ENCODE measurements at regions not wholly inside any gene's neighbourhood (a gene's known extent, or its start where the extent isn't known, plus 50 kb on each side); places are given as distances from the start of the nearest gene placed in this dataset.

GRCh38 chr11:10374386-10374785 lies 69.5 kb downstream of the ADM start:
- no peak overlapping the region for H2BK5ac ChIP-seq (ENCODE audit: low read depth, low read length)
- H3K79me2 ChIP-seq (ENCODE audit: control insufficient read depth in 1 of 2, insufficient read depth in 2 of 2, low read length in 2 of 2): no peaks in the 10 kb centered on the region
- H3K4me2 ChIP-seq (ENCODE audit: insufficient read depth in 1 of 2, low read depth in 2 of 2, low read length in 2 of 2): no peak overlapping the region
- no peak overlapping the region for H4K5ac ChIP-seq (ENCODE audit: insufficient read length, low read depth, low read length)
- no peaks in the 10 kb centered on the region for H3K36me3 ChIP-seq (ENCODE audit: control insufficient read depth in 2 of 4, insufficient read depth in 4 of 4, low read length in 3 of 4)
- 94% methylated on average over 1 of the region's 1 CpG; no CpG with 5 or more reads in 1 of the 2 experiments for WGBS, 2 experiments (ENCODE audit: extremely low coverage in 1 of 2, insufficient coverage in 1 of 2, insufficient read length in 1 of 2, insufficient replicate concordance in 2 of 2, low coverage in 1 of 2, low lambda C conversion rate in 2 of 2, missing lambda C conversion rate in 1 of 2)
- no peaks in the 10 kb centered on the region for H3K27me3 ChIP-seq (replicated peaks in 1 of 4; ENCODE audit: control insufficient read depth in 3 of 4, extremely low read depth in 1 of 4, insufficient read depth in 3 of 4, low read length in 3 of 4)
- H4K91ac ChIP-seq (replicated peaks; ENCODE audit: insufficient read length, low read length): no peak overlapping the region
- no peak overlapping the region for H2AK5ac ChIP-seq (ENCODE audit: low read depth, low read length)
- no peak overlapping the region for H2BK15ac ChIP-seq (ENCODE audit: low read length)
- H2AFZ ChIP-seq (ENCODE audit: low read length): no peak overlapping the region
- DNase-seq (ENCODE audit: low read depth in 1 of 2, low spot score in 2 of 2): no peak
- H4K8ac ChIP-seq (ENCODE audit: extremely low read depth, insufficient read depth, low read length): no peak overlapping the region
- H3K4ac ChIP-seq (replicated peaks; ENCODE audit: insufficient read length, low read depth, low read length): no peak overlapping the region
- H2BK12ac ChIP-seq (ENCODE audit: low read depth, low read length): no peak overlapping the region
- H3K4me1 ChIP-seq (replicated peaks in 1 of 4; ENCODE audit: control insufficient read depth in 3 of 4, insufficient read depth in 4 of 4, low read length in 3 of 4): no peaks in the 10 kb centered on the region
- POLR2A ChIA-PET (ENCODE audit: partially characterized antibody): interaction anchor here (0.6 to 2.0 kb wide), 2 partner anchors 22 to 71 kb away, joined by 3 to 5 read pairs; no protein-coding TSS in a partner anchor
- CTCF ChIA-PET (ENCODE audit: partially characterized antibody): interaction anchor here (1.1 kb wide), 1 partner anchor 32 kb away, joined by 4 read pairs; no protein-coding TSS in a partner anchor
- H3K9me3 ChIP-seq (ENCODE audit: insufficient read depth in 2 of 2, low read depth in 1 of 2, low read length in 1 of 2): 0 out of 4 replicates have a peak, but pooled peaks cover 0 to 3% of the 10 kb centered on the region in 2 experiments
- no peak overlapping the region for H3K27ac ChIP-seq (ENCODE audit: low read depth, low read length)
- H3K4me3 ChIP-seq (ENCODE audit: extremely low read depth in 1 of 4, insufficient read depth in 2 of 4, low read depth in 3 of 4, low read length in 4 of 4): no peak overlapping the region
- H3K23me2 ChIP-seq (ENCODE audit: low read depth, low read length): no peaks in the 10 kb centered on the region
- no peak overlapping the region for H2BK20ac ChIP-seq (ENCODE audit: low read length)
- no peak overlapping the region for H3K56ac ChIP-seq (replicated peaks; ENCODE audit: insufficient read length, low read depth, low read length)
- no peak overlapping the region for H3K23ac ChIP-seq (ENCODE audit: insufficient read length)
- TF ChIP-seq RBBP5 (IDR thresholded peaks at IDR 0.05; ENCODE audit: borderline replicate concordance, low read depth, low read length) (no peak), JUN (IDR thresholded peaks at IDR 0.05; ENCODE audit: low read depth, low read length) (no peak), JUND (IDR thresholded peaks at IDR 0.05; ENCODE audit: low read length) (no peak), POLR2A (IDR thresholded peaks at IDR 0.05; ENCODE audit: control extremely low read depth in 1 of 2, low read depth in 2 of 2, low read length in 2 of 2) (no peak), SIRT6 (IDR thresholded peaks at IDR 0.05; ENCODE audit: low read length) (no peak), MAX (IDR thresholded peaks at IDR 0.05) (no peak)
- no peak overlapping the region for H2BK120ac ChIP-seq (replicated peaks; ENCODE audit: low read depth, low read length)
- no peaks in the 10 kb centered on the region for H4K20me1 ChIP-seq (replicated peaks in 1 of 2; ENCODE audit: control insufficient read depth in 1 of 2, insufficient read depth in 2 of 2, low read length in 2 of 2)
- H3K79me1 ChIP-seq (ENCODE audit: low read depth, low read length): no peaks in the 10 kb centered on the region
- FAIRE-seq: no peak
- H3K9ac ChIP-seq (replicated peaks in 1 of 4; ENCODE audit: extremely low read depth in 1 of 4, low read depth in 3 of 4, low read length in 3 of 4): no peak overlapping the region
- no peak overlapping the region for H3K14ac ChIP-seq (ENCODE audit: insufficient read length)
- H3K18ac ChIP-seq (ENCODE audit: extremely low read depth, low read length): no peak overlapping the region
